SK-N-SH (cell line): ENCODE measurements at regions not wholly inside any gene's neighbourhood (a gene's known extent, or its start where the extent isn't known, plus 50 kb on each side); places are given as distances from the start of the nearest gene placed in this dataset.
"Not testable (repeated sequence)": the region's sequence is repeated elsewhere in the genome, so short reads cannot be mapped to it uniquely, and the experiment has no call there.

ENCODE experiments used
- CTCF ChIA-PET: fragments of 300-600, 350-600 bp; formaldehyde crosslinking; extraction: SDS; loops from one replicate; lab custom pipeline; 2021; lab: Yijun Ruan, JAX
- POLR2A ChIA-PET: fragments of 350-600 bp; sonication (Branson Sonifier 250); formaldehyde crosslinking; extraction: SDS; loops from one replicate; lab custom pipeline; 2020; ENCODE audit warnings: antibody characterized with exemption, inconsistent platforms; lab: Yijun Ruan, JAX
- DNase-seq: peaks from one replicate; pipeline ENCODE4 v3.0.0; 2012
- H2AFZ ChIP-seq: fragments of 200-600 bp; sonication (generic); 2 replicates; pipeline ENCODE4 v1.8.1; 2016; ENCODE audit warnings: antibody characterized with exemption, mild to moderate bottlenecking, low read depth
- H3F3A ChIP-seq: fragments of 200-600 bp; sonication (generic); replicated peaks from 2 replicates; pipeline ENCODE3; 2016; ENCODE audit warnings: antibody characterized with exemption, mild to moderate bottlenecking; ENCODE audit not compliant: insufficient read depth
- H3K27ac ChIP-seq, 2 experiments: fragments of 200-500 bp in 1 of 2; fragments of 200-600 bp in 1 of 2; sonication (Bioruptor generic) in 1 of 2; sonication (generic), shearing (Covaris generic) in 1 of 2; 2 replicates each; pipeline versions ENCODE4 v1.5.1 to v1.6.1; 2014 to 2016; ENCODE audit warnings: low read depth in 2 of 2, inconsistent platforms in 1 of 2, low read length in 1 of 2, mild to moderate bottlenecking in 1 of 2, mixed read lengths in 1 of 2
- H3K27me3 ChIP-seq: fragments of 200-600 bp; sonication (generic), shearing (Covaris generic); 2 replicates; pipeline ENCODE4 v1.6.1; 2016; ENCODE audit warnings: mixed run types; ENCODE audit not compliant: insufficient read depth
- H3K36me3 ChIP-seq, 2 experiments: fragments of 200-500 bp in 1 of 2; fragments of 200-600 bp in 1 of 2; sonication (Bioruptor generic) in 1 of 2; sonication (generic) in 1 of 2; replicated peaks in 1 of 2; 2 replicates each; pipeline versions ENCODE3 to v1.5.1; 2014 to 2016; ENCODE audit warnings: low read length in 1 of 2, mild to moderate bottlenecking in 1 of 2; ENCODE audit not compliant: insufficient read depth in 2 of 2, control insufficient read depth in 1 of 2
- H3K4me1 ChIP-seq, 2 experiments: fragments of 200-500 bp in 1 of 2; fragments of 200-600 bp in 1 of 2; sonication (Bioruptor generic) in 1 of 2; sonication (generic), shearing (Covaris generic) in 1 of 2; 2 replicates each; pipeline versions ENCODE4 v1.5.1 to v1.6.1; 2014 to 2016; ENCODE audit warnings: low read depth in 1 of 2, low read length in 1 of 2, mixed run types in 1 of 2; ENCODE audit not compliant: insufficient read depth in 2 of 2, control insufficient read depth in 1 of 2
- H3K4me2 ChIP-seq: fragments of 200-600 bp; sonication (generic), shearing (Covaris generic); 2 replicates; pipeline ENCODE4 v1.6.1; 2017; ENCODE audit warnings: mixed run types
- H3K4me3 ChIP-seq, 2 experiments: fragments of 200-500 bp in 1 of 2; fragments of 200-600 bp in 1 of 2; sonication (Bioruptor generic) in 1 of 2; sonication (generic), shearing (Covaris generic) in 1 of 2; 2 replicates each; pipeline versions ENCODE4 v1.5.1 to v1.8.1; 2014 to 2016; ENCODE audit warnings: low read depth in 2 of 2, inconsistent platforms in 1 of 2, low read length in 1 of 2, mild to moderate bottlenecking in 1 of 2, mixed read lengths in 1 of 2, moderate library complexity in 1 of 2
- H3K79me2 ChIP-seq: fragments of 200-600 bp; sonication (generic); 2 replicates; pipeline ENCODE4 v1.8.1; 2017; ENCODE audit warnings: mild to moderate bottlenecking; ENCODE audit not compliant: insufficient read depth
- H3K9ac ChIP-seq: fragments of 200-600 bp; sonication (generic); 2 replicates; pipeline ENCODE4 v1.6.1; 2017; ENCODE audit warnings: mixed run types
- H3K9me2 ChIP-seq: fragments of 200-600 bp; sonication (generic); 2 replicates; pipeline ENCODE4 v1.6.1; 2017; ENCODE audit warnings: mixed run types
- H3K9me3 ChIP-seq: fragments of 200-600 bp; sonication (generic); 2 replicates; pipeline ENCODE4 v1.6.1; 2017; ENCODE audit warnings: mixed run types, mild to moderate bottlenecking, moderate library complexity
- H4K20me1 ChIP-seq: fragments of 200-600 bp; sonication (generic); 2 replicates; pipeline ENCODE4 v1.6.1; 2017; ENCODE audit warnings: mild to moderate bottlenecking, mixed run types; ENCODE audit not compliant: insufficient read depth
- EZH2phosphoT487 ChIP-seq: fragments of 200-600 bp; sonication (generic); IDR thresholded peaks from 2 replicates; pipeline ENCODE4 v1.6.1; 2017; ENCODE audit warnings: low read depth, mixed run types, mild to moderate bottlenecking, antibody characterized with exemption, moderate library complexity, borderline replicate concordance
- GATA2 ChIP-seq: sonication (generic); formaldehyde crosslinking; IDR thresholded peaks from 2 replicates; pipeline ENCODE4 v1.5.0; 2020; ENCODE audit warnings: mild to moderate bottlenecking, missing genetic modification reagents
- MEF2A ChIP-seq: IDR thresholded peaks from 2 replicates; pipeline ENCODE4 v1.4.0; 2012; ENCODE audit warnings: low read depth, borderline replicate concordance
- POLR2AphosphoS5 ChIP-seq: IDR thresholded peaks from 2 replicates; pipeline ENCODE4 v1.6.1; 2012; ENCODE audit warnings: low read depth, low read length
- RFX5 ChIP-seq: IDR thresholded peaks from 2 replicates; pipeline ENCODE4 v1.6.1; 2012; ENCODE audit warnings: mild to moderate bottlenecking, improper control_type of control experiment, low read length
- TCF12 ChIP-seq: IDR thresholded peaks from 2 replicates; pipeline ENCODE4 v1.4.0; 2012
- WGBS: methylation state at CpG from one replicate; pipeline ENCODE4 v1.1.6; 2017; ENCODE audit warnings: low lambda C conversion rate; 5-methylcytosine and 5-hydroxymethylcytosine counted together
- TF ChIP-seq, protein P1 (sequence below): IDR thresholded peaks from 2 replicates; pipeline ENCODE4 v1.6.1; 2012; ENCODE audit warnings: mild to moderate bottlenecking, low read depth, low read length, moderate library complexity
- TF ChIP-seq, protein P2 (sequence below): IDR thresholded peaks from 2 replicates; pipeline ENCODE4 v1.4.0; 2012; ENCODE audit warnings: low read depth, borderline replicate concordance
- TF ChIP-seq, protein P3 (sequence below): fragments of 150-350 bp; IDR thresholded peaks from 2 replicates; pipeline ENCODE4 v1.6.1; 2016; ENCODE audit warnings: mild to moderate bottlenecking, low read depth, low read length

DNA sequence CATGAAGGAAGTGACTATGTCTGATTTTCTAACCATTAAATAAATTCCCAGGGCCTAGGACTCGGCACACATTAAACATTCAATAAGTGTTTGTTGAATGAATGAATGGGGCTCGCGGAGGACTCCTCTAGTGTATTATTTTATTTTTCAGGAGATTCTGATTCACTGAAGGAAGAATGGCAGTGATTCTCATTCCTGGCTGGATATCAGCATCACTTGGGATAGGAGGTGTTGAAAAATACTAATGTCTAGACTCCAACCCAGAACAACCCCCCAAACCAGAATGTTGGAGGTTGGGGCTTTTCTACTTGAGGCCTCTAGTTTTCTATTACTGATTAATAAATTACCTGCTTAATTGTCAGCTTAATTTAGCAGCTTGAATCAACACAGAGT lies 195.4 kb downstream of the BTBD3 start:
- Histone ChIP-seq H3K79me2 (no peaks in the 10 kb centered on the region), H4K20me1 (no peaks in the 10 kb centered on the region), H3K4me3 (no peak overlapping the region), H3K9me2 (no peaks in the 10 kb centered on the region), H3F3A (no peaks in the 10 kb centered on the region), H3K36me3 (no peaks in the 10 kb centered on the region), H3K27ac (no peak overlapping the region), H3K4me1 (no peaks in the 10 kb centered on the region), H3K9ac (no peak overlapping the region), H3K4me2 (no peak overlapping the region), H3K27me3 (no peaks in the 10 kb centered on the region), H3K9me3 (no peaks in the 10 kb centered on the region), H2AFZ (no peak overlapping the region)
- CTCF ChIA-PET, result interaction anchor here (0.9 kb wide), 1 partner anchor 52 kb away, joined by 3 read pairs; no protein-coding TSS in a partner anchor
- WGBS, result 69% methylated on average over 3 of the region's 3 CpGs
- TF ChIP-seq TCF12, result no peak
- no peak for TF ChIP-seq POLR2AphosphoS5
- TF ChIP-seq MEF2A, result no peak
- TF ChIP-seq GATA2 (CRISPR knock-in tag), result no peak
- POLR2A ChIA-PET, result no interaction called here
- DNase-seq, result no peak

DNA sequence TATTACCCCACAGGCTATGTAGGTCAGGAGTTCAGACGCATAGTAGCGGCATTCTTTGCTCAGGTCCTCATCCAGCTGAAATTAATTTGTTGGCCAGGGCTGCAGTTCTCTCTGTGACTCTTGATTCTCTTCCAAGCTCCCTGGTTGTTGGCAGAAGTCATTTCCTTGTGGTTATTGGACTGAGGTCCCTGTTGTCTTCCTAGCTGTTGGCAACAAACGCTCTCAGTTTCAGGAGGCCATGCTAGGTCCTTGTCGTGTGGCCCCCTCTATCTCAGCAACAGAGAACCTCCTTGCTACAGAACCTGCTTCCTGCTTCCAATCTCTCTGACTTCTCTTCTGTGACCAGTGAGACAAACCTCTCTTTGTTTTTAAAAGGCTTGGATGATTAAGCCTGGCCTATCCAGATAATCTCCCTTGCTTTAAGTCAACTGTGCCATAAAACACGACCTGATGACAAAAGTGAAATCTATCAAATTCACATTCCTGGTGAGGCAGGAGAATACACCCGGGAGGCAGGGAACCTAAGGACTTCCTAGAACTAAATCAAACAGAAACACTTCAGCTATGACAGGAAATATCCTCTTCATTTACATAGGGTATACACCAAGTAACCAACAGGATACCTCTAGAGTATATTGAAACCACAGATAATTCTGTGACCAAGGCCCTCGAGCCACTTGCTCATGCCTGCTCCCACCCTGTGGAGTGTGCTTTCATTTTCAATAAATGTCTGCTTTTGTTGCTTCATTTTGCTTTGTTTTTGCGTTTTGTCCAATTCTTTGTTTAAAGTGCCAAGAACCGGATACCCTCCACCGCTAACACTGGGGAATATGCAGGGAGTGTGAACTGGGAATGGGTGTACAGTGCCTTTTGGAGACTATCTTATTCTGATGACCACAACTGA lies 196.0 kb downstream of the BTBD3 start:
- no peaks in the 10 kb centered on the region for H3K27me3 ChIP-seq
- ChIA-PET CTCF (interaction anchor here (0.9 kb wide), 1 partner anchor 52 kb away, joined by 3 read pairs; no protein-coding TSS in a partner anchor), POLR2A (no interaction called here)
- no peaks in the 10 kb centered on the region for H3F3A ChIP-seq
- 49% methylated on average over 10 of the region's 10 CpGs for WGBS
- no peaks in the 10 kb centered on the region for H4K20me1 ChIP-seq
- no peaks in the 10 kb centered on the region for H3K4me1 ChIP-seq
- no peaks in the 10 kb centered on the region for H3K36me3 ChIP-seq
- H3K9me3 ChIP-seq, result no peaks in the 10 kb centered on the region
- no peak overlapping the region for H3K27ac ChIP-seq
- TF ChIP-seq EZH2phosphoT487 (no peak), GATA2 (CRISPR knock-in tag) (no peak), RFX5 (no peak)
- TF ChIP-seq, protein P1, sequence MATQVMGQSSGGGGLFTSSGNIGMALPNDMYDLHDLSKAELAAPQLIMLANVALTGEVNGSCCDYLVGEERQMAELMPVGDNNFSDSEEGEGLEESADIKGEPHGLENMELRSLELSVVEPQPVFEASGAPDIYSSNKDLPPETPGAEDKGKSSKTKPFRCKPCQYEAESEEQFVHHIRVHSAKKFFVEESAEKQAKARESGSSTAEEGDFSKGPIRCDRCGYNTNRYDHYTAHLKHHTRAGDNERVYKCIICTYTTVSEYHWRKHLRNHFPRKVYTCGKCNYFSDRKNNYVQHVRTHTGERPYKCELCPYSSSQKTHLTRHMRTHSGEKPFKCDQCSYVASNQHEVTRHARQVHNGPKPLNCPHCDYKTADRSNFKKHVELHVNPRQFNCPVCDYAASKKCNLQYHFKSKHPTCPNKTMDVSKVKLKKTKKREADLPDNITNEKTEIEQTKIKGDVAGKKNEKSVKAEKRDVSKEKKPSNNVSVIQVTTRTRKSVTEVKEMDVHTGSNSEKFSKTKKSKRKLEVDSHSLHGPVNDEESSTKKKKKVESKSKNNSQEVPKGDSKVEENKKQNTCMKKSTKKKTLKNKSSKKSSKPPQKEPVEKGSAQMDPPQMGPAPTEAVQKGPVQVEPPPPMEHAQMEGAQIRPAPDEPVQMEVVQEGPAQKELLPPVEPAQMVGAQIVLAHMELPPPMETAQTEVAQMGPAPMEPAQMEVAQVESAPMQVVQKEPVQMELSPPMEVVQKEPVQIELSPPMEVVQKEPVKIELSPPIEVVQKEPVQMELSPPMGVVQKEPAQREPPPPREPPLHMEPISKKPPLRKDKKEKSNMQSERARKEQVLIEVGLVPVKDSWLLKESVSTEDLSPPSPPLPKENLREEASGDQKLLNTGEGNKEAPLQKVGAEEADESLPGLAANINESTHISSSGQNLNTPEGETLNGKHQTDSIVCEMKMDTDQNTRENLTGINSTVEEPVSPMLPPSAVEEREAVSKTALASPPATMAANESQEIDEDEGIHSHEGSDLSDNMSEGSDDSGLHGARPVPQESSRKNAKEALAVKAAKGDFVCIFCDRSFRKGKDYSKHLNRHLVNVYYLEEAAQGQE, result no peak
- TF ChIP-seq, protein P2, sequence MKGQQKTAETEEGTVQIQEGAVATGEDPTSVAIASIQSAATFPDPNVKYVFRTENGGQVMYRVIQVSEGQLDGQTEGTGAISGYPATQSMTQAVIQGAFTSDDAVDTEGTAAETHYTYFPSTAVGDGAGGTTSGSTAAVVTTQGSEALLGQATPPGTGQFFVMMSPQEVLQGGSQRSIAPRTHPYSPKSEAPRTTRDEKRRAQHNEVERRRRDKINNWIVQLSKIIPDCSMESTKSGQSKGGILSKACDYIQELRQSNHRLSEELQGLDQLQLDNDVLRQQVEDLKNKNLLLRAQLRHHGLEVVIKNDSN, result no peak
- TF ChIP-seq, protein P3, sequence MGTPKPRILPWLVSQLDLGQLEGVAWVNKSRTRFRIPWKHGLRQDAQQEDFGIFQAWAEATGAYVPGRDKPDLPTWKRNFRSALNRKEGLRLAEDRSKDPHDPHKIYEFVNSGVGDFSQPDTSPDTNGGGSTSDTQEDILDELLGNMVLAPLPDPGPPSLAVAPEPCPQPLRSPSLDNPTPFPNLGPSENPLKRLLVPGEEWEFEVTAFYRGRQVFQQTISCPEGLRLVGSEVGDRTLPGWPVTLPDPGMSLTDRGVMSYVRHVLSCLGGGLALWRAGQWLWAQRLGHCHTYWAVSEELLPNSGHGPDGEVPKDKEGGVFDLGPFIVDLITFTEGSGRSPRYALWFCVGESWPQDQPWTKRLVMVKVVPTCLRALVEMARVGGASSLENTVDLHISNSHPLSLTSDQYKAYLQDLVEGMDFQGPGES, result no peak
- no peak overlapping the region for H2AFZ ChIP-seq
- no peak for DNase-seq
- no peak overlapping the region for H3K4me3 ChIP-seq
- no peak overlapping the region for H3K4me2 ChIP-seq
- H3K9me2 ChIP-seq, result no peaks in the 10 kb centered on the region
- H3K9ac ChIP-seq, result no peak overlapping the region
- no peaks in the 10 kb centered on the region for H3K79me2 ChIP-seq

DNA sequence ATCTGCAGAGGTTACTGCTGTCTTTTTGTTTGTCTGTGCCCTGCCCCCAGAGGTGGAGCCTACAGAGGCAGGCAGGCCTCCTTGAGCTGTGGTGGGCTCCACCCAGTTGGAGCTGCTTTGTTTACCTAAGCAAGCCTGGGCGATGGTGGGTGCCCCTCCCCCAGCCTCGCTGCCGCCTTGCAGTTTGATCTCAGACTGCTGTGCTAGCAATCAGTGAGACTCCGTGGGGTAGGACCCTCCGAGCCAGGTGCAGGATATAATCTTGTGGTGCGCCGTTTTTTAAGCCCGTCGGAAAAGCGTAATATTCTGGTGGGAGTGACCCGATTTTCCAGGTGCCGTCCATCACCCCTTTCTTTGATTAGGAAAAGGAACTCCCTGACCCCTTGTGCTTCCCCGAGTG lies 211.4 kb downstream of the BTBD3 start:
- not testable (repeated sequence) for H3K79me2 ChIP-seq, H4K20me1 ChIP-seq
- WGBS, result 68% methylated on average over 12 of the region's 13 CpGs

DNA sequence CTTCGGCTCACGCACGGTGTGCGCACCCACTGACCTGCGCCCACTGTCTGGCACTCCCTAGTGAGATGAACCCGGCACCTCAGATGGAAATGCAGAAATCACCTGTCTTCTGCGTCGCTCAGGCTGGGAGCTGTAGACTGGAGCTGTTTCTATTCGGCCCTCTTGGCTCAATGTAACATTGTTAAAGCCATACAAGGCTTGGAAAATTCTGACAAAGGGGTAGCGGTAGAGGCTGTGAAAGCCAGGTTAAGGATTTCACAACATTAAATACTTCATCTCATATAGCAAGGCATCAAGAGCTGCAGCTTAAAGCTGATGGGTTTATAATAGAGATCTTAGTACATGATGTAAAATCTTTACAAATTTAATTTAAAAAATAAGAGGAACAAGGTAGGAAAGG lies 211.8 kb downstream of the BTBD3 start:
- 66% methylated on average over 10 of the region's 10 CpGs for WGBS

More for the DNA sequence above, 211.4 kb downstream of the BTBD3 start:
- H3K36me3 ChIP-seq, H3F3A ChIP-seq, H2AFZ ChIP-seq, H3K9me2 ChIP-seq, CTCF ChIA-PET, DNase-seq, H3K4me3 ChIP-seq, H3K9ac ChIP-seq, H3K4me1 ChIP-seq, H3K27ac ChIP-seq, H3K9me3 ChIP-seq, H3K4me2 ChIP-seq, POLR2A ChIA-PET, H3K27me3 ChIP-seq: not testable (repeated sequence)

More for the DNA sequence above, 211.8 kb downstream of the BTBD3 start:
- DNase-seq, H3K36me3 ChIP-seq, POLR2A ChIA-PET, H3K4me2 ChIP-seq, H3K9ac ChIP-seq, H3K27me3 ChIP-seq, H2AFZ ChIP-seq, H3K4me1 ChIP-seq, H3F3A ChIP-seq, H4K20me1 ChIP-seq, H3K4me3 ChIP-seq, H3K79me2 ChIP-seq, CTCF ChIA-PET, H3K9me3 ChIP-seq, H3K27ac ChIP-seq, H3K9me2 ChIP-seq: not testable (repeated sequence)
